ENCODE measurements at regions not wholly inside any gene's neighbourhood (a gene's known extent, or its start where the extent isn't known, plus 50 kb on each side); places are given as distances from the start of the nearest gene placed in this dataset.
"Not testable (repeated sequence)": the region's sequence is repeated elsewhere in the genome, so short reads cannot be mapped to it uniquely, and the experiment has no call there.

DNA sequence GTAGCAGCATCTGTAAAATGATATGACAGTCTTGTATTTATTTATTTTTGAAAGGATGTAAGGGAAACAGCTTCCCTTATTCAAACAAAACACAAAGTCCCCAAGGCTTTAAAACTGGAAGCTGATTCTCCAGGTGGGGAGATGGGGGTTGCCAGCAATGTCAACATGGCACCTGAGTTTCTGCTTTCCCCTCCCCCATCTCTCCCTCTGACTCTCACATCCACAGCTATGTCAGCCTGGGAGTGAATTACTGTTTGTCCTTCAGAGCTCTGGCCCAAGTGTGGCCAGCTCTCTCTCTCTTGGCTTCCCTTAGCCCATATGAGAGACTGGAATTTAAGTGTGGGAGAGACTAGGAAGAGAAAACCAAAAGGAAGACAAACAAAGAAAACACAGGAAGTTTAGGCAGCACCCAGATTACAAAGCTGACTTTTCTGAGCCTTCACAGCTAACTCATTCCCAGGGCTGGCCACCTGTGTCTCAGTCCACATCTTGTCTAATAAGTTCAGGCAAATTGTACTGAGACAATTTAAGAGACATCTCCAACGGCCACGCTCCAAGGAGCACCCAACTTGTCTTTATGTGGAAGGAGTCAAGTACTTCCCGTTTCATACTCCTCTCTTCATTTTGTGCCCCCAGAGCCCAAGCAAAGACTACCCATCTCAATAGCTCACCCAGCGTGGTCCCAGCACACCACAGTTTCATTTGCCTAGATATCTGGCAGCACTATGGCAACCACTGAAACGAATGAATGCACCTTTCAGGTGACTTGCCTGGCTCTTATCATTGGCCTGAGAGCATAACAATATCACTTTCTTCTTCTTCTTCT is 69.2 kb downstream of the SOX9 start:
- no peak overlapping the region for H3K4me3 ChIP-seq (ENCODE audit: low read depth, low read length)
- H3K9ac ChIP-seq (ENCODE audit: low read length) = no peak overlapping the region
- H3K27me3 ChIP-seq (ENCODE audit: control insufficient read depth, insufficient read depth, low read length) = no peaks in the 10 kb centered on the region
- no peak overlapping the region for H3K27ac ChIP-seq (ENCODE audit: low read depth, low read length)
- no peaks in the 10 kb centered on the region; the same call in 1 of the 2 replicates for H3K4me1 ChIP-seq (ENCODE audit: control insufficient read depth, insufficient read depth, low read length)
- H3K9me3 ChIP-seq (ENCODE audit: control insufficient read depth, insufficient read depth, low read depth, low read length) = peaks cover 5% of the 10 kb centered on the region; the same call in 1 of the 2 replicates
- no peaks in the 10 kb centered on the region for H3K36me3 ChIP-seq (ENCODE audit: control insufficient read depth, insufficient read depth, low read length)

DNA sequence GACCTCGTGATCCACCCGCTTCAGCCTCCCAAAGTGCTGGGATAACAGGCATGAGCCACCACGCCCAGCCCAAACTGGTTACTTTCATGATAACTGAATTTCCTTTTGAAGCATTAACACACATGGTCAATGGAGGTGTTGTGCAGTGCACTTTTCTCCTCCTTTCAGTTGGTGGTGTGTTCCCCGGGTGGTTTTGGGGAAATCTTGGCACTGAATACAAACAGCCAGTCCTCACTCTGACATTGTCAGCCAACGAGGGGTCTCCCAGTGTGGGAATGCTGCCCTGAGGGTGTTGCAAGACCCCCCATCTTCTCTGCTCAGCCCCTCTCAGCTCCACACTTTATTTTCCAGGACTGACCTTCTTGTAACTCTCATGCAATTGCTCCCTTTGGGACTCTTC is 70.5 kb downstream of the SOX9 start:
- Histone ChIP-seq H3K4me3 (ENCODE audit: low read depth, low read length) (no peak overlapping the region), H3K27ac (ENCODE audit: low read depth, low read length) (no peak overlapping the region), H3K36me3 (ENCODE audit: control insufficient read depth, insufficient read depth, low read length) (no peaks in the 10 kb centered on the region), H3K9me3 (ENCODE audit: control insufficient read depth, insufficient read depth, low read depth, low read length) (peaks cover 5% of the 10 kb centered on the region; the same call in 1 of the 2 replicates), H3K27me3 (ENCODE audit: control insufficient read depth, insufficient read depth, low read length) (no peaks in the 10 kb centered on the region), H3K9ac (ENCODE audit: low read length) (no peak overlapping the region), H3K4me1 (ENCODE audit: control insufficient read depth, insufficient read depth, low read length) (no peaks in the 10 kb centered on the region; the same call in 1 of the 2 replicates)

DNA sequence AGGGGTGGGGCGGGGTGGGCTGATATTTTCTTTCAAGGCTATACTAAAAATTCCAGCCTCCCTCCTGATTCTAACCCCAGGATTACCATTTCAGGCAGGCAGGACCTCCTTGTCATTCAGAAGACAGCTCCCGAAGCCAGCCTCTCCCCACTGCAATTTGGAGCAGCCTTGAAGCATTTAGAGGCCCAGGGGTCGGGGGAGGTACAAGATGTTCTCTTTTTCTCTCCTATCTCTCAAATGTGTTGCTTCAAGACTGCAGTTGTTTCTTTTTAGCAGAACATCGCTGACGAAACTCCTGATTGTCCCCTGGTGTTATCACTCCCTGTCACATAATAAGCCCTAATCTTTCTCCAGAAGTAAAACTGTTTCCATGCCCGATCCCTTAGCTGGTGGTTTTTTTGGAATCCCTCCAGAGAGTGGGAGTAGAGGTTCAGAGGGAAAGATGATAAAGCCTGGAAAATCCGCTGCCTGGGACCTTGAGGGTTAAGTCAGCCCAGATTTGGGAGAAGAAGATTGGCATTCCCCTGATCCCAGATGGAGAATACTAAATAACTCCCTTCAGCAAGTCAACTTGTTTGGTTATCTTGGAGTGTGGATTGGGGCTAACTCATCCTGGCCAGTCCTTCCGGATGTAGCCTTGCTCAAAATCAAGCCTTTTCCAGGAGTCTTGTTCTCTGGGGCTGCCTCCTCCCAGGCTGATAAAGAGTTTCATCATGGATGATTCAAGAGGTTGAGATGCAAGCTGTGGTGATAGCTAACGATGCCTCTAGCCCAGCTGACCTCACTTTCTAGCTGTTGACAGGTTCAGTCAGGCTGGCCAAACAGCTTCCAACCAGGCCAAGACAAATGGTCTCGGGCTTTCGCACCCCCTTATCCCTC is 71.3 kb downstream of the SOX9 start:
- Histone ChIP-seq H3K27me3 (ENCODE audit: control insufficient read depth, insufficient read depth, low read length) (no peaks in the 10 kb centered on the region), H3K9ac (ENCODE audit: low read length) (no peak overlapping the region), H3K4me3 (ENCODE audit: low read depth, low read length) (no peak overlapping the region), H3K27ac (ENCODE audit: low read depth, low read length) (no peak overlapping the region), H3K36me3 (ENCODE audit: control insufficient read depth, insufficient read depth, low read length) (no peaks in the 10 kb centered on the region), H3K4me1 (ENCODE audit: control insufficient read depth, insufficient read depth, low read length) (no peaks in the 10 kb centered on the region; the same call in 1 of the 2 replicates), H3K9me3 (ENCODE audit: control insufficient read depth, insufficient read depth, low read depth, low read length) (peaks cover 5% of the 10 kb centered on the region; the same call in 1 of the 2 replicates)

DNA sequence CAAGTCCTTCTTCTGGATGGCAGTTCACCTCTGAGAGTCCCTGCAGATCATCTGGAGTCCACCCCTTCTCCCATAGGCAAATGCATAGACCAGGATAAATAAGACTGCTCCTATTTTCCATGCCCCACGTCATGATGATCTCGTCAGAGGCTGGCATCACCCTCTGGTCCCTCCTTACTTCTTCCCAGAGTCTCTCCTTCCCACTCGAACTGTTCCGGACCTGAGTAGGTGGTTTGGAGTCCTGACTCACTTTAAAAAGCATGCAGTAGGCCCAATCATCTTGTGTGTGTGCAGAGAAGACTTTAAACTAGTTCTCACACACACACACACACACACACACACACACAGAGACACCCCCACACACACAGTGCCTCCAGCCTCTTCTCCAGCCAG is 72.0 kb downstream of the SOX9 start:
- Histone ChIP-seq H3K4me3 (ENCODE audit: low read depth, low read length) (no peak overlapping the region), H3K27ac (ENCODE audit: low read depth, low read length) (no peak overlapping the region), H3K4me1 (ENCODE audit: control insufficient read depth, insufficient read depth, low read length) (no peaks in the 10 kb centered on the region; the same call in 1 of the 2 replicates), H3K9me3 (ENCODE audit: control insufficient read depth, insufficient read depth, low read depth, low read length) (peaks cover 5% of the 10 kb centered on the region; the same call in 1 of the 2 replicates), H3K36me3 (ENCODE audit: control insufficient read depth, insufficient read depth, low read length) (no peaks in the 10 kb centered on the region), H3K9ac (ENCODE audit: low read length) (no peak overlapping the region), H3K27me3 (ENCODE audit: control insufficient read depth, insufficient read depth, low read length) (no peaks in the 10 kb centered on the region)

DNA sequence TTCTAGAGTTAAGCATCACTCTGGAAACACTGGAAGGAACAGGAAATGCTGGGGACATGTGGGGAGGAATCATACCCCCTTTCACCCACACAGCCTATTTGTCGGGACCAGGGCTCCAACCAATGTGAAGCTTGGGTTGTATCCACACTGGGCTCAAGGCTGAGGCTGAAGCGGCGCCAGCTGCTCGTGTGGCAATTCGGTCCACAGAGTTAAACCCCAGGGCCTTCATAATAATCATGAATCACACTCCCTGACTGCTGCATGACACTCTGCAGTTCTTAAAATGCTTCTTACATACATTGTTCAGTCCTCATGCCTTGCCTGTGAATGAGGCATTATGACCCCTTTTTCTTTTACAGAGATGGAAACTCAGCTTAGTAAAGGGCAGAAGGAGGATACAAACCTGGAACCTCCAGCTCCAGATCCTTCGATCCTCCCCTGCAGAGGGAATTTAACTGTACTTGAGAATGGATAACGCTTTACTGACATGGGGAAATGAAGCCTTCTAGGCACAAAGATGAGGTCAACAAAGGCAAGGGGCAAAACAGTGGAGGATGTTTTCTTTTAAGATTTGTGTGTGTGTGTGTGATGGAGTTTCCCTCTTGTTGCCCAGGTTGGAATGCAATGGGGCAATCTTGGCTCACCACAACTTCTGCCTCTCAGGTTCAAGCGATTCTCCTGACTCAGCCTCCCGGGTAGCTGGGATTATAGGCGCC is 72.7 kb downstream of the SOX9 start:
- Histone ChIP-seq H3K4me3 (ENCODE audit: low read depth, low read length) (no peak overlapping the region), H3K9ac (ENCODE audit: low read length) (no peak overlapping the region), H3K27me3 (ENCODE audit: control insufficient read depth, insufficient read depth, low read length) (no peaks in the 10 kb centered on the region), H3K9me3 (ENCODE audit: control insufficient read depth, insufficient read depth, low read depth, low read length) (peaks cover 3% of the 10 kb centered on the region; the same call in 1 of the 2 replicates), H3K4me1 (ENCODE audit: control insufficient read depth, insufficient read depth, low read length) (no peaks in the 10 kb centered on the region; the same call in 1 of the 2 replicates), H3K27ac (ENCODE audit: low read depth, low read length) (no peak overlapping the region), H3K36me3 (ENCODE audit: control insufficient read depth, insufficient read depth, low read length) (no peaks in the 10 kb centered on the region)

DNA sequence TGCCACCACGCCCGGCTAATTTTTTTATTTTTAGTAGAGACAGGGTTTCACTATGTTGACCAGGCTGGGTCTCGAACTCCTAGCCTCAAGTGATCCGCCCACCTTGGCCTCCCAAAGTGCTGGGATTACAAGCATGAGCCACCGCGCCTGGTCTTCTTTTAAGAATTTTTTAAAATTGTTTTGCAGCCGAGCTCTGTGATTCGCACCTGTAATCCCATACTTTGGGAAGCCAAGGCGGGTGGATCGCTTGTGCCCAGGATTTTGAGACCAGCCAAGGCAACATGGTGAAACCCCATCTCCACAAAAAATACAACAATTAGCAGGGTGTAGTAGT is 73.3 kb downstream of the SOX9 start:
- not testable (repeated sequence) for H3K27ac ChIP-seq (ENCODE audit: low read depth, low read length); H3K4me1 ChIP-seq (ENCODE audit: control insufficient read depth, insufficient read depth, low read length); H3K36me3 ChIP-seq (ENCODE audit: control insufficient read depth, insufficient read depth, low read length); H3K9me3 ChIP-seq (ENCODE audit: control insufficient read depth, insufficient read depth, low read depth, low read length); H3K9ac ChIP-seq (ENCODE audit: low read length); H3K4me3 ChIP-seq (ENCODE audit: low read depth, low read length); H3K27me3 ChIP-seq (ENCODE audit: control insufficient read depth, insufficient read depth, low read length)

DNA sequence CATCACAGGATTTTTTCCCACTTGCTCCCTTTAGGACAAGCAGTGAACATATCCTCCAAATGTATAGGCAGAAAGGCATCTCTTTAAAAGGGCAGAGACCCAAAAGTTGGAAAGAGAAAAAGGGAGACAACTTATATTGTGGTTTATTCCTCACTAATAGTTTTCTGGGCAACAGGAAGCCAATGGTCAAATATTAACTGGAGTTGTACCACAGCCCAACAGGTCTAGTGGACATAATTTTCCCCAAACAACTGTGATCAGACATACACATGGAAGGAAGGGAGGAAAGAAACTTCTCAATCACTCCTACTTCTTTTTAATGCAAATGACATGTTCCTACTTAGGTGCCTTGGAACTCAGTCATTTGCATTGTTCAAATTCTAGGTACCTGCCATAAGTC is 78.4 kb downstream of the SOX9 start:
- Histone ChIP-seq H3K4me3 (ENCODE audit: low read depth, low read length) (no peak overlapping the region), H3K27ac (ENCODE audit: low read depth, low read length) (no peak overlapping the region), H3K4me1 (ENCODE audit: control insufficient read depth, insufficient read depth, low read length) (no peaks in the 10 kb centered on the region; the same call in 1 of the 2 replicates), H3K36me3 (ENCODE audit: control insufficient read depth, insufficient read depth, low read length) (no peaks in the 10 kb centered on the region), H3K27me3 (ENCODE audit: control insufficient read depth, insufficient read depth, low read length) (no peaks in the 10 kb centered on the region), H3K9ac (ENCODE audit: low read length) (no peak overlapping the region), H3K9me3 (ENCODE audit: control insufficient read depth, insufficient read depth, low read depth, low read length) (no peaks in the 10 kb centered on the region)

DNA sequence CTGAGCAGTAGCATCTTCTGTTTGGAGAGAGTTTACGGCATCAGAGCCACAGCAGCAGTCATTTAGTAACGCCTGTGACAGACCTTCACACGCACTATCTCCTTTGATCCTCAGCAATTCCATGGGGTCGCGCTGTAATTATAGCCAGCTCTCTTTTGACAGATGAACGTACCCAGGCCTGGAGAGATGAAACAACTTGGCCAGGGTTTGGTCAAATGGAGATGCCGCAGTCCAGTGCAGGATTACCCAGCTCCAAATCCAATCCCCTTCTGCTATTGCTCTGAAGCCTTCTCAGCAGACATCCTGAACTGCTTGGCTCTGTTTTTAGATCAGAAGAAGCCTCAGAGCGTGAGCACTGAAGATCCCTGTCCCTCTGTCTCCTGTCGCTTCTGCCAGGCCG is 83.9 kb downstream of the SOX9 start:
- no peaks in the 10 kb centered on the region for H3K36me3 ChIP-seq (ENCODE audit: control insufficient read depth, insufficient read depth, low read length)
- H3K27me3 ChIP-seq (ENCODE audit: control insufficient read depth, insufficient read depth, low read length) = peaks cover 11% of the 10 kb centered on the region
- H3K9ac ChIP-seq (ENCODE audit: low read length) = no peak overlapping the region
- H3K9me3 ChIP-seq (ENCODE audit: control insufficient read depth, insufficient read depth, low read depth, low read length) = no peaks in the 10 kb centered on the region
- no peak overlapping the region for H3K4me3 ChIP-seq (ENCODE audit: low read depth, low read length)
- no peak overlapping the region for H3K27ac ChIP-seq (ENCODE audit: low read depth, low read length)
- H3K4me1 ChIP-seq (ENCODE audit: control insufficient read depth, insufficient read depth, low read length) = peaks cover 10% of the 10 kb centered on the region

DNA sequence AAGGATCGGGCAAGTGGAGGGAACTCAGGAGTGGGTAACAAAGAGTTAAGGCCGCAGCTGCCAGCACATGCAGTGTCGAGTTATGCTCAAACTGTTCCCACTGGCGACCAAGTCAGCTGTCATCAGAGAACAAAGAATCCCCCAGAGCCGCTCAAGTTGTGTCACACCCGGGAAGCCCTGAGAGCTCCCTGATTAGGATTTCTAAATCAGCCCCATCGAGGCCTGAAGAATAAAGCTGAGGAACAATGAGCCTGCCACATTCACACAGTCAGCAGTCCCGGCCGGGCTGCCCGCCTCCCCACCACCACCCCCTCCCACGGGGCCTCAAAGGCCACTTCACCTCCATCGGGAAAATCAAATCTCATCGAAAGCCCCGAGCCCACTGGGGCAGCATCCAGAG is 84.5 kb downstream of the SOX9 start:
- H3K4me3 ChIP-seq (ENCODE audit: low read depth, low read length) = no peak overlapping the region
- H3K9me3 ChIP-seq (ENCODE audit: control insufficient read depth, insufficient read depth, low read depth, low read length) = no peaks in the 10 kb centered on the region
- H3K9ac ChIP-seq (ENCODE audit: low read length) = no peak overlapping the region
- H3K4me1 ChIP-seq (ENCODE audit: control insufficient read depth, insufficient read depth, low read length) = peaks cover 10% of the 10 kb centered on the region
- H3K27ac ChIP-seq (ENCODE audit: low read depth, low read length) = no peak overlapping the region
- H3K27me3 ChIP-seq (ENCODE audit: control insufficient read depth, insufficient read depth, low read length) = peaks cover 11% of the 10 kb centered on the region
- no peaks in the 10 kb centered on the region for H3K36me3 ChIP-seq (ENCODE audit: control insufficient read depth, insufficient read depth, low read length)

DNA sequence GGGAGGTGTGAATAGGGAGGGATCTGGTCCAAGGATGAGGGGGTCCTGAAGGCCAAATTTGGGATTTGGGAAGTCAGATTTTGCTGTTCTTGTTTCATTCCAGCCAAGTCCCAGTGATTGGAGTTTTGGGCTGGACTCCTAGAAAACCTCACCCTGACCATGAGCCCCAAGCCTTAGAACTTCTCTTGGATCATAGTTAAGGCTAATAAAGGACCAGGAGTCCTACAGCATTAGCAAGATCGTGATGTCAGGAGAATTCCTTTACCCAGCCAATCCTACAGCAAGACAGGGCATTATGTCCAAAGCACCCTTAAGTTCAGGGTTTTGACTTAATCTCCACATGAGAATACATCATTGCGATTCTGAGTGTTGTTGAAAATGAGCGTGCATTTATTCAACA is 85.0 kb downstream of the SOX9 start:
- H3K4me3 ChIP-seq (ENCODE audit: low read depth, low read length) = no peak overlapping the region
- H3K27ac ChIP-seq (ENCODE audit: low read depth, low read length) = no peak overlapping the region
- peaks cover 11% of the 10 kb centered on the region for H3K27me3 ChIP-seq (ENCODE audit: control insufficient read depth, insufficient read depth, low read length)
- H3K9ac ChIP-seq (ENCODE audit: low read length) = no peak overlapping the region
- H3K36me3 ChIP-seq (ENCODE audit: control insufficient read depth, insufficient read depth, low read length) = no peaks in the 10 kb centered on the region
- H3K9me3 ChIP-seq (ENCODE audit: control insufficient read depth, insufficient read depth, low read depth, low read length) = no peaks in the 10 kb centered on the region
- H3K4me1 ChIP-seq (ENCODE audit: control insufficient read depth, insufficient read depth, low read length) = peaks cover 10% of the 10 kb centered on the region

All from HUES6 (cell line).